HCT116 (cell line): ENCODE measurements at regions not wholly inside any gene's neighbourhood (a gene's known extent, or its start where the extent isn't known, plus 50 kb on each side); places are given as distances from the start of the nearest gene placed in this dataset.

Experiments used
- ATAC-seq: fragments of 200-7000 bp; cut with Tn5 transposase; 2 replicates; pipeline ENCODE4 v1.9.1; 2020; ENCODE audit warnings: mild to moderate bottlenecking, moderate library complexity
- BruUV-seq: library from RNA; stranded (reverse); fragments of 400-500 nt; replicated peaks from 2 replicates; lab custom pipeline; 2021; lab: Mats Ljungman, UMichigan
- CTCF ChIA-PET: fragments of 300-600 bp; sonication (Branson Sonifier 250); formaldehyde crosslinking; loops from one replicate; lab custom pipeline; 2021; ENCODE audit warnings: antibody characterized with exemption; lab: Charles Lee
- POLR2A ChIA-PET: fragments of 300-600, 350-600 bp; sonication (Branson Sonifier 250); formaldehyde crosslinking; loops from one replicate; lab custom pipeline; 2021; ENCODE audit warnings: antibody characterized with exemption; lab: Charles Lee
- RAD21 ChIA-PET, 2 experiments: fragments of 300-600 bp; sonication (Branson Sonifier 250); formaldehyde crosslinking; loops; one replicate each; lab custom pipeline; 2023; ENCODE audit warnings: low total read pairs in 2 of 2; ENCODE audit not compliant: uncharacterized antibody in 2 of 2, unreplicated experiment in 2 of 2, low non-redundant PET in 1 of 2; lab: Charles Lee
- DNase-seq: peaks from one replicate; pipeline ENCODE4 v3.0.0-alpha.2; 2010; ENCODE audit warnings: low read depth, low spot score
- H2AFZ ChIP-seq: fragments of 200-600 bp; shearing (Covaris generic), sonication (generic); 2 replicates; pipeline ENCODE4 v1.6.1; 2017; ENCODE audit warnings: low read depth, mixed run types, mixed read lengths, antibody characterized with exemption, low read length; ENCODE audit not compliant: poor library complexity, severe bottlenecking
- H3K27ac ChIP-seq: 2 replicates; pipeline ENCODE4 v1.5.1; 2012; ENCODE audit warnings: low read depth, low read length
- H3K27me3 ChIP-seq: fragments of 200-600 bp; sonication (generic); 2 replicates; pipeline ENCODE4 v1.6.1; 2016; ENCODE audit warnings: mixed run types, low read length, mixed read lengths; ENCODE audit not compliant: insufficient read depth
- H3K36me3 ChIP-seq, 2 experiments: fragments of 200-500 bp in 1 of 2; fragments of 200-600 bp in 1 of 2; sonication (Bioruptor generic) in 1 of 2; sonication (generic) in 1 of 2; 2 replicates each; pipeline versions ENCODE4 v1.5.1 to v1.6.1; 2014 to 2016; ENCODE audit warnings: low read length in 2 of 2, inconsistent platforms in 1 of 2, mixed read lengths in 1 of 2, mixed run types in 1 of 2; ENCODE audit not compliant: insufficient read depth in 2 of 2, control insufficient read depth in 1 of 2
- H3K4me1 ChIP-seq, 2 experiments: fragments of 200-600 bp in 1 of 2; sonication (generic) in 1 of 2; 2 replicates each; pipeline versions ENCODE4 v1.5.1 to v1.6.1; 2012 to 2017; ENCODE audit warnings: low read length in 2 of 2, inconsistent platforms in 1 of 2, mild to moderate bottlenecking in 1 of 2, mixed read lengths in 1 of 2, mixed run types in 1 of 2, moderate library complexity in 1 of 2; ENCODE audit not compliant: insufficient read depth in 2 of 2, control insufficient read depth in 1 of 2
- H3K4me2 ChIP-seq: fragments of 200-600 bp; sonication (generic); 2 replicates; pipeline ENCODE4 v1.6.1; 2017; ENCODE audit warnings: mixed run types, low read length, mixed read lengths
- H3K4me3 ChIP-seq, 2 experiments: fragments of 200-600 bp in 1 of 2; sonication (generic) in 1 of 2; replicated peaks in 1 of 2; 2 replicates each; pipeline ENCODE4 v1.5.1; 2011 to 2016; ENCODE audit warnings: low read length in 2 of 2, control low read depth in 1 of 2, low read depth in 1 of 2, mild to moderate bottlenecking in 1 of 2, mixed read lengths in 1 of 2, mixed run types in 1 of 2
- H3K79me2 ChIP-seq: fragments of 200-600 bp; sonication (generic); 2 replicates; pipeline ENCODE4 v1.6.1; 2017; ENCODE audit warnings: mild to moderate bottlenecking, mixed run types, low read length, moderate library complexity, mixed read lengths; ENCODE audit not compliant: insufficient read depth
- H3K9ac ChIP-seq: fragments of 200-600 bp; sonication (generic); 2 replicates; pipeline ENCODE4 v1.6.1; 2016; ENCODE audit warnings: low read length, mixed read lengths
- H3K9me2 ChIP-seq: fragments of 200-600 bp; sonication (generic), shearing (Covaris generic); 2 replicates; pipeline ENCODE4 v1.6.1; 2017; ENCODE audit warnings: mixed run types, mild to moderate bottlenecking, moderate library complexity; ENCODE audit not compliant: insufficient read depth
- H3K9me3 ChIP-seq, 2 experiments: fragments of 200-500 bp in 1 of 2; fragments of 200-600 bp in 1 of 2; sonication (Bioruptor generic) in 1 of 2; sonication (generic) in 1 of 2; 2 replicates each; pipeline ENCODE4 v1.6.1; 2014 to 2017; ENCODE audit warnings: low read length in 2 of 2, mixed read lengths in 2 of 2, inconsistent platforms in 1 of 2, low read depth in 1 of 2, mild to moderate bottlenecking in 1 of 2, mixed run types in 1 of 2, moderate library complexity in 1 of 2; ENCODE audit not compliant: control insufficient read depth in 1 of 2, insufficient read depth in 1 of 2
- H4K20me1 ChIP-seq: fragments of 200-600 bp; sonication (generic), shearing (Covaris generic); 2 replicates; pipeline ENCODE4 v1.6.1; 2017; ENCODE audit warnings: mixed run types, mild to moderate bottlenecking, moderate library complexity; ENCODE audit not compliant: insufficient read depth
- CBX3 ChIP-seq: IDR thresholded peaks from 2 replicates; pipeline ENCODE4 v1.6.1; 2012; ENCODE audit warnings: low read depth
- CEBPB ChIP-seq: IDR thresholded peaks from 2 replicates; pipeline ENCODE4 v1.6.1; 2012; ENCODE audit warnings: low read depth
- EGR1 ChIP-seq: IDR thresholded peaks from 2 replicates; pipeline ENCODE4 v1.6.1; 2012; ENCODE audit warnings: low read depth
- ELF1 ChIP-seq: IDR thresholded peaks from 2 replicates; pipeline ENCODE4 v1.6.1; 2012; ENCODE audit warnings: low read depth, borderline replicate concordance
- EZH2 ChIP-seq: fragments of 200-600 bp; sonication (generic); IDR thresholded peaks from 2 replicates; pipeline ENCODE4 v1.6.1; 2017; ENCODE audit warnings: antibody characterized with exemption, mixed run types
- EZH2phosphoT487 ChIP-seq: fragments of 200-600 bp; IDR thresholded peaks from 2 replicates; pipeline ENCODE4 v1.6.1; 2018; ENCODE audit warnings: antibody characterized with exemption, borderline replicate concordance
- FOSL1 ChIP-seq: IDR thresholded peaks from 2 replicates; pipeline ENCODE4 v1.6.1; 2012; ENCODE audit warnings: low read depth
- JUND ChIP-seq: IDR thresholded peaks from 2 replicates; pipeline ENCODE4 v1.6.1; 2012
- POLR2A ChIP-seq: IDR thresholded peaks from 2 replicates; pipeline ENCODE4 v1.7.0; 2011; ENCODE audit warnings: borderline replicate concordance; ENCODE audit not compliant: insufficient read depth, insufficient read length; ENCODE audit errors: extremely low read depth
- POLR2AphosphoS5 ChIP-seq: IDR thresholded peaks from 2 replicates; pipeline ENCODE4 v1.6.1; 2011; ENCODE audit warnings: mild to moderate bottlenecking, low read depth, low read length, moderate library complexity
- RAD21 ChIP-seq: IDR thresholded peaks from 2 replicates; pipeline ENCODE4 v1.6.1; 2012; ENCODE audit warnings: low read depth, mild to moderate bottlenecking
- SIN3A ChIP-seq: IDR thresholded peaks from 2 replicates; pipeline ENCODE4 v1.6.1; 2012; ENCODE audit warnings: low read depth
- SP1 ChIP-seq: IDR thresholded peaks from 2 replicates; pipeline ENCODE4 v1.6.1; 2012; ENCODE audit warnings: low read depth
- SRF ChIP-seq: IDR thresholded peaks from 2 replicates; pipeline ENCODE4 v1.6.1; 2012; ENCODE audit warnings: low read depth
- TCF7L2 ChIP-seq: IDR thresholded peaks from 2 replicates; pipeline ENCODE4 v1.7.0; 2011; ENCODE audit warnings: borderline replicate concordance, inconsistent platforms; ENCODE audit not compliant: insufficient read depth, insufficient read length; ENCODE audit errors: extremely low read depth
- ZNF274 ChIP-seq: fragments of 200-500 bp; sonication (Bioruptor generic); IDR thresholded peaks from 2 replicates; pipeline ENCODE4 v1.6.1; 2014; ENCODE audit warnings: mild to moderate bottlenecking, low read depth, low read length, inconsistent platforms
- intact Hi-C: fragments of 100-400 bp; cut with micrococcal nuclease; formaldehyde crosslinking; loops from 2 replicates; pipeline ENCODE4 v1.10.0; 2022
- TF ChIP-seq, protein P1 (sequence below): IDR thresholded peaks from 2 replicates; pipeline ENCODE4 v1.6.1; 2012
- TF ChIP-seq, protein P2 (sequence below): IDR thresholded peaks from 2 replicates; pipeline ENCODE4 v1.6.1; 2012; ENCODE audit warnings: low read depth
- TF ChIP-seq, protein P3 (sequence below): IDR thresholded peaks from 2 replicates; pipeline ENCODE4 v1.6.1; 2012

DNA sequence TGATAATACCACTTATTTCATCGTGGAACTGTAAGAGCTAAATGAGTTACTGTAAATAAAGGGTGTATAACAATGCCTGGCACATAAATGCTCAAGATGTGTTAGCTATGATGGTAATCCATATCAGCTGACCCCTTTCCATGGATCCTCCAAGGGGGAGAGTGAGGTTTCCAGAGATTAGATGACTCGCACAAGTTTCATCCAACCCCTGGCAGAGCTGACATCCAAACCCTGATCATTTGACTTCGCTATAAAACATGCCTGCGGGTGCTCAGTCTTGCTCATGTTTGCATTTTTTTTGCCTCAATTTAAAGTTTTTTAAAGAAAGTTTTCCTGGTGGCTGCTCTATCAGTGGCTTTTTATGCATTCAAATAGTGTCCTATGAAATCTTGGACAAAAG is 145.7 kb upstream of the SMIM23 start:
- no peak for ATAC-seq
- TF ChIP-seq SIN3A (no peak), RAD21 (no peak), SP1 (no peak), SRF (no peak), EZH2phosphoT487 (no peak), TCF7L2 (no peak), FOSL1 (no peak), POLR2A (no peak), CEBPB (no peak), ZNF274 (no peak), POLR2AphosphoS5 (no peak), CBX3 (no peak), EGR1 (no peak), EZH2 (no peak), JUND (no peak), ELF1 (no peak)
- TF ChIP-seq, protein P1, sequence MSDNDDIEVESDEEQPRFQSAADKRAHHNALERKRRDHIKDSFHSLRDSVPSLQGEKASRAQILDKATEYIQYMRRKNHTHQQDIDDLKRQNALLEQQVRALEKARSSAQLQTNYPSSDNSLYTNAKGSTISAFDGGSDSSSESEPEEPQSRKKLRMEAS = no peak
- TF ChIP-seq, protein P2, sequence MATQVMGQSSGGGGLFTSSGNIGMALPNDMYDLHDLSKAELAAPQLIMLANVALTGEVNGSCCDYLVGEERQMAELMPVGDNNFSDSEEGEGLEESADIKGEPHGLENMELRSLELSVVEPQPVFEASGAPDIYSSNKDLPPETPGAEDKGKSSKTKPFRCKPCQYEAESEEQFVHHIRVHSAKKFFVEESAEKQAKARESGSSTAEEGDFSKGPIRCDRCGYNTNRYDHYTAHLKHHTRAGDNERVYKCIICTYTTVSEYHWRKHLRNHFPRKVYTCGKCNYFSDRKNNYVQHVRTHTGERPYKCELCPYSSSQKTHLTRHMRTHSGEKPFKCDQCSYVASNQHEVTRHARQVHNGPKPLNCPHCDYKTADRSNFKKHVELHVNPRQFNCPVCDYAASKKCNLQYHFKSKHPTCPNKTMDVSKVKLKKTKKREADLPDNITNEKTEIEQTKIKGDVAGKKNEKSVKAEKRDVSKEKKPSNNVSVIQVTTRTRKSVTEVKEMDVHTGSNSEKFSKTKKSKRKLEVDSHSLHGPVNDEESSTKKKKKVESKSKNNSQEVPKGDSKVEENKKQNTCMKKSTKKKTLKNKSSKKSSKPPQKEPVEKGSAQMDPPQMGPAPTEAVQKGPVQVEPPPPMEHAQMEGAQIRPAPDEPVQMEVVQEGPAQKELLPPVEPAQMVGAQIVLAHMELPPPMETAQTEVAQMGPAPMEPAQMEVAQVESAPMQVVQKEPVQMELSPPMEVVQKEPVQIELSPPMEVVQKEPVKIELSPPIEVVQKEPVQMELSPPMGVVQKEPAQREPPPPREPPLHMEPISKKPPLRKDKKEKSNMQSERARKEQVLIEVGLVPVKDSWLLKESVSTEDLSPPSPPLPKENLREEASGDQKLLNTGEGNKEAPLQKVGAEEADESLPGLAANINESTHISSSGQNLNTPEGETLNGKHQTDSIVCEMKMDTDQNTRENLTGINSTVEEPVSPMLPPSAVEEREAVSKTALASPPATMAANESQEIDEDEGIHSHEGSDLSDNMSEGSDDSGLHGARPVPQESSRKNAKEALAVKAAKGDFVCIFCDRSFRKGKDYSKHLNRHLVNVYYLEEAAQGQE = no peak
- TF ChIP-seq, protein P3, sequence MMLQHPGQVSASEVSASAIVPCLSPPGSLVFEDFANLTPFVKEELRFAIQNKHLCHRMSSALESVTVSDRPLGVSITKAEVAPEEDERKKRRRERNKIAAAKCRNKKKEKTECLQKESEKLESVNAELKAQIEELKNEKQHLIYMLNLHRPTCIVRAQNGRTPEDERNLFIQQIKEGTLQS = no peak
- TF ChIP-seq, all 23 proteins: peak for 0
- intact Hi-C loops = no loop called here
- no peaks in the 10 kb centered on the region for H3K27me3 ChIP-seq
- no peak overlapping the region for H2AFZ ChIP-seq
- no peak overlapping the region for H3K4me2 ChIP-seq
- BruUV-seq = no TSS peak
- CTCF ChIA-PET = no interaction called here
- POLR2A ChIA-PET = no interaction called here
- H3K4me3 ChIP-seq = no peak overlapping the region
- no peaks in the 10 kb centered on the region for H3K9me3 ChIP-seq
- no peak overlapping the region for H3K9ac ChIP-seq
- RAD21 ChIA-PET = no interaction called here
- H3K27ac ChIP-seq = no peak overlapping the region
- no peaks in the 10 kb centered on the region for H4K20me1 ChIP-seq
- no peak for DNase-seq
- H3K4me1 ChIP-seq = no peaks in the 10 kb centered on the region
- H3K9me2 ChIP-seq = no peaks in the 10 kb centered on the region
- no peaks in the 10 kb centered on the region for H3K79me2 ChIP-seq
- no peaks in the 10 kb centered on the region for H3K36me3 ChIP-seq
